ENCODE measurements at regions not wholly inside any gene's neighbourhood (a gene's known extent, or its start where the extent isn't known, plus 50 kb on each side); places are given as distances from the start of the nearest gene placed in this dataset.

DNA sequence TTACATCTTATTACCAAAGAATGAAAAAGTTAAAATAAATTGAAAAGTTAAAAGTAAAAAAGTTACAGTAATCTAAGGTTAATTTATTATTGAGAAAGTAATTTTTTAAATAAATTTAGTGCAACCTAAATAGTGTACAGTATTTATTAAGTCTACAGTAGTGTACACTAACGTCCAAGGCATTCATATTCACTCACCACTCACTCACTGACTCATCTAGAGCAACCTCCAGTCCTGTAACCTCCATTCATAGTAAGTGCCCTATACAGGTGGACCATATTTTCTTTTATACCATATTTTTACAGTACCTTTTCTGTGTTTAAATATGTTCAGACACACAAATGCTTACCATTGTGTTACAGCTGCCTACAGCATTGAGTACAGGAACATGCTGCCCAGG lies 624.7 kb upstream of the NOX3 start:
- TF ChIP-seq, protein P1, sequence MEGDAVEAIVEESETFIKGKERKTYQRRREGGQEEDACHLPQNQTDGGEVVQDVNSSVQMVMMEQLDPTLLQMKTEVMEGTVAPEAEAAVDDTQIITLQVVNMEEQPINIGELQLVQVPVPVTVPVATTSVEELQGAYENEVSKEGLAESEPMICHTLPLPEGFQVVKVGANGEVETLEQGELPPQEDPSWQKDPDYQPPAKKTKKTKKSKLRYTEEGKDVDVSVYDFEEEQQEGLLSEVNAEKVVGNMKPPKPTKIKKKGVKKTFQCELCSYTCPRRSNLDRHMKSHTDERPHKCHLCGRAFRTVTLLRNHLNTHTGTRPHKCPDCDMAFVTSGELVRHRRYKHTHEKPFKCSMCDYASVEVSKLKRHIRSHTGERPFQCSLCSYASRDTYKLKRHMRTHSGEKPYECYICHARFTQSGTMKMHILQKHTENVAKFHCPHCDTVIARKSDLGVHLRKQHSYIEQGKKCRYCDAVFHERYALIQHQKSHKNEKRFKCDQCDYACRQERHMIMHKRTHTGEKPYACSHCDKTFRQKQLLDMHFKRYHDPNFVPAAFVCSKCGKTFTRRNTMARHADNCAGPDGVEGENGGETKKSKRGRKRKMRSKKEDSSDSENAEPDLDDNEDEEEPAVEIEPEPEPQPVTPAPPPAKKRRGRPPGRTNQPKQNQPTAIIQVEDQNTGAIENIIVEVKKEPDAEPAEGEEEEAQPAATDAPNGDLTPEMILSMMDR (IDR thresholded peaks at IDR 0.05; ENCODE audit: insufficient read depth, low read depth, low read length, missing control alignments), result no peak
- no peak for DNase-seq (ENCODE audit: low read depth)
- H3K4me3 ChIP-seq (ENCODE audit: low read length), result no peak overlapping the region

DNA sequence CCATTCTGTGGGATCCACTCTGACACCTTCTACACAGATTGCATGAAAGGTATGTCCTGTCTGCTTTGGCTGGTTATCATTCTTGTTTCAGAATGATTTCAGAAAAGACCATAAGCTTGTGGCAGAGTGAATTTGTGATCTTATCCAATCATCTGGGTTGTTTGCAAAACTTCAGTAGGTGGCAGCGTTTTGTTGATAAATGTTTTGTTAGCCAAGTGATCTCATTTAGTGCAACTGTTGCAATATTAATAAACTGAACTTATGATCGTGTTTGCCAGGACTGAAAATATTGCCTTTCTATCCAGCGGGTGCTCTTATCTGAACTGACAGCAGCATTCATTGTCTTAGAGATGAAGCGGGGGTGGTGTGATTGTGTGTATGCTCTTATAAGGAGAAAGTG lies 613.2 kb upstream of the NOX3 start:
- no peak for DNase-seq (ENCODE audit: low read depth)
- TF ChIP-seq, protein P1 (IDR thresholded peaks at IDR 0.05; ENCODE audit: insufficient read depth, low read depth, low read length, missing control alignments), result no peak
- no peak overlapping the region for H3K4me3 ChIP-seq (ENCODE audit: low read length)

DNA sequence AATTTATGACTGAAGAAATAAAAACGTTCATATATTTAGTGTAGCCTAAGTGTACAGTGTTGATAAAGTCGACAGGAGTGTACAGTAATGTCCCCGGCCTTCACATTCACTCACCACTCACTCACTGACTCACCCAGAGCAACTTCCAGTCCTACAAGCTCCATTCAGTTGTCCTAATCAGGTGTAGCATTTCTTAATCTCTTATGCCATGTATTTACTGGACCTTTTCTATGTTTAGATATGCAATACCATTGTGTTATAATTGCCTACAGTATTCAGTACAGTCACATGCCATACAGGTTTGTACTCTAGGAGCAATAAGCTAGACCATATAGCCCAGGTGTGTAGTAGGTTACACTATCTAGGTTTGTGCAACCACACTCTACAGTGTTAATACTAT lies 610.2 kb upstream of the NOX3 start:
- TF ChIP-seq, protein P1 (IDR thresholded peaks at IDR 0.05; ENCODE audit: insufficient read depth, low read depth, low read length, missing control alignments), result no peak
- DNase-seq (ENCODE audit: low read depth), result peak; percentile 23
- no peak overlapping the region for H3K4me3 ChIP-seq (ENCODE audit: low read length)

DNA sequence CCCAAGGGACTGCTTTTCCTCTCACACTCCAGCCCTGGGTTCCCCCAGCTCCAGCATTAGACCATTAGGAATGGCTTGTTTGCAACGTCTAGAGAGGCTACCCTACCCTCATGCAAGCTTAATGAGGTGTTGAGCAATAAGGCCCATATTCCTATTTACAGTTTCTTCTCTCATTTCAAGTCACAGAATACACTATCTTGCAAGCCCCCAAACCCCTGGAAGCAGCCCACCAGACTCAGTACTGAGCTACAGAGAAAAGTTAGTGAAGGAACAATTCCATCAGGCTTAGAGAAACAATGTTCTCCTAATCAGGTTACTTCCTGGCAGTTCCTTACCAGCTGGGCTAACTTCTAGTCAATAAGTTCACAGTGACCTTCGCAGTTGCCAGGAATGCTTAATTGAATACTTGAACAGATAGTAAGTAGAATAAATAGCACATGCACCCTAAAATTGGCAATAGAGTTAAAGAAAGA lies 606.5 kb upstream of the NOX3 start:
- TF ChIP-seq, protein P1 (IDR thresholded peaks at IDR 0.05; ENCODE audit: insufficient read depth, low read depth, low read length, missing control alignments), result no peak
- no peak overlapping the region for H3K4me3 ChIP-seq (ENCODE audit: low read length)
- no peak for DNase-seq (ENCODE audit: low read depth)

DNA sequence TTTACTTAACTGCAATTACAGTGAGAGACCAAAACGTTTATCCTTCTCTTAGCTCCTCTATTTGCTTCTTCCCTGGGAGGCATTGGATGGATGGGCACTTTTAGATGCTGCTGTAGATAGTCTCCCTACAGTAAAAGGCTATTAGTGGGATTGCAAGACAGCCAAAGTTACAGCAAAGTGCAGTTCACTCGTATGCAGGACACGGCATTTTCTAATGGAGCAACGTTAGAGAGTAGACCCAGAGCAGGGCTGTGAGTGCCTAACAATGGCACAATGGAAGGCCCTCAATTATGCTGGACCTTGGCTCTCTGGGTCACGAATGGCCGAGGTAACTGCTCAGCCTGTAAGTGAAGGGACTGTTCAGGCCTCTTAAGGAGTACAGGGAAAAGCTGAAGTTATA lies 605.8 kb upstream of the NOX3 start:
- TF ChIP-seq, protein P1 (IDR thresholded peaks at IDR 0.05; ENCODE audit: insufficient read depth, low read depth, low read length, missing control alignments), result no peak
- no peak for DNase-seq (ENCODE audit: low read depth)

DNA sequence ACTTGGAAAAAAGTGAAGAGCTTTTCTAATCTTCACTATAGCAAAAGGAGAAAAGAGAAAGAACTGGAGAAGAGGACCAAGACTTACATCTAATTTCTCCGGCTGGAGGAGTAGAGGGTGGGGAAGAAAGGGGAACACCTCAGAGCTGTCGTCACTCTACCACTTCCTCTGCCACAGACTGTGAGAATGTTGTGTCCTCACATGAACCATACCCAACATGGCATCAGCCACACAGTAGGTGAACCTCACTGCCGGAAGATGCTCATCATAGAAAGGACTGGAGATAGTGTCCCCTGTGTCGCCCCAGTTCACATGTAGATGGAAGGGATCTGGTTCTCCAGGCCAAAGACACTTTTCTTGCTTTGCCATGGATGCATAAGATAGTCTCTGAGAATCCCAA lies 604.4 kb upstream of the NOX3 start:
- DNase-seq (ENCODE audit: low read depth), result no peak
- TF ChIP-seq, protein P1 (IDR thresholded peaks at IDR 0.05; ENCODE audit: insufficient read depth, low read depth, low read length, missing control alignments), result no peak
- no peak overlapping the region for H3K4me3 ChIP-seq (ENCODE audit: low read length)

More for the DNA sequence above, 605.8 kb upstream of the NOX3 start:
- no peak overlapping the region for H3K4me3 ChIP-seq (ENCODE audit: low read length)

DNA sequence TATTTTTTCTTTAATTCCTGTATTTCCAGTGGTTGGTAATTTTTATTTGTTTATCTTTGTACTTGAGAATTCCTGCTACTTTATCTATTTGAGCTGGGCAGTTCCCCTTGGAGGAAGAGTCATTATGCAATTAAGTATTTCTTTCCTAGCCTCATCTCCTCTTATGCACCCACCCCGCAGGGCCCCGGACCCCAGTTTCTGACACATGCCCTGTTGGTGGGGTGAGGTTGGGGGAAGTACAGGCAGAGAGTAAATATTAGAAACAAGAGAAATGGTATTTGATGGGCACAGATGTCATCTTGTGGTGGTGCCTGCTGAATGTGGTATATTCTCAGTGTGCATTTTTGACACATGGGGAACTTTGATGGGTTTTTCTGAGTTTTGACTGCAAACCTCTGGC lies 602.7 kb upstream of the NOX3 start:
- no peak overlapping the region for H3K4me3 ChIP-seq (ENCODE audit: low read length)
- DNase-seq (ENCODE audit: low read depth), result no peak
- TF ChIP-seq, protein P1 (IDR thresholded peaks at IDR 0.05; ENCODE audit: insufficient read depth, low read depth, low read length, missing control alignments), result no peak
